HCT116 (cell line): ENCODE measurements at regions not wholly inside any gene's neighbourhood (a gene's known extent, or its start where the extent isn't known, plus 50 kb on each side); places are given as distances from the start of the nearest gene placed in this dataset.

Experiments
- ATAC-seq: fragments of 200-7000 bp; cut with Tn5 transposase; 2 replicates; pipeline ENCODE4 v1.9.1; 2020; ENCODE audit warnings: mild to moderate bottlenecking, moderate library complexity
- BruUV-seq: library from RNA; stranded (reverse); fragments of 400-500 nt; replicated peaks from 2 replicates; lab custom pipeline; 2021; lab: Mats Ljungman, UMichigan
- CTCF ChIA-PET: fragments of 300-600 bp; sonication (Branson Sonifier 250); formaldehyde crosslinking; loops from one replicate; lab custom pipeline; 2021; ENCODE audit warnings: antibody characterized with exemption; lab: Charles Lee
- POLR2A ChIA-PET: fragments of 300-600, 350-600 bp; sonication (Branson Sonifier 250); formaldehyde crosslinking; loops from one replicate; lab custom pipeline; 2021; ENCODE audit warnings: antibody characterized with exemption; lab: Charles Lee
- RAD21 ChIA-PET, 2 experiments: fragments of 300-600 bp; sonication (Branson Sonifier 250); formaldehyde crosslinking; loops; one replicate each; lab custom pipeline; 2023; ENCODE audit warnings: low total read pairs in 2 of 2; ENCODE audit not compliant: uncharacterized antibody in 2 of 2, unreplicated experiment in 2 of 2, low non-redundant PET in 1 of 2; lab: Charles Lee
- DNase-seq: peaks from one replicate; pipeline ENCODE4 v3.0.0-alpha.2; 2010; ENCODE audit warnings: low read depth, low spot score
- H2AFZ ChIP-seq: fragments of 200-600 bp; shearing (Covaris generic), sonication (generic); 2 replicates; pipeline ENCODE4 v1.6.1; 2017; ENCODE audit warnings: low read depth, mixed run types, mixed read lengths, antibody characterized with exemption, low read length; ENCODE audit not compliant: poor library complexity, severe bottlenecking
- H3K27ac ChIP-seq: 2 replicates; pipeline ENCODE4 v1.5.1; 2012; ENCODE audit warnings: low read depth, low read length
- H3K27me3 ChIP-seq: fragments of 200-600 bp; sonication (generic); 2 replicates; pipeline ENCODE4 v1.6.1; 2016; ENCODE audit warnings: mixed run types, low read length, mixed read lengths; ENCODE audit not compliant: insufficient read depth
- H3K36me3 ChIP-seq, 2 experiments: fragments of 200-500 bp in 1 of 2; fragments of 200-600 bp in 1 of 2; sonication (Bioruptor generic) in 1 of 2; sonication (generic) in 1 of 2; 2 replicates each; pipeline versions ENCODE4 v1.5.1 to v1.6.1; 2014 to 2016; ENCODE audit warnings: low read length in 2 of 2, inconsistent platforms in 1 of 2, mixed read lengths in 1 of 2, mixed run types in 1 of 2; ENCODE audit not compliant: insufficient read depth in 2 of 2, control insufficient read depth in 1 of 2
- H3K4me1 ChIP-seq, 2 experiments: fragments of 200-600 bp in 1 of 2; sonication (generic) in 1 of 2; 2 replicates each; pipeline versions ENCODE4 v1.5.1 to v1.6.1; 2012 to 2017; ENCODE audit warnings: low read length in 2 of 2, inconsistent platforms in 1 of 2, mild to moderate bottlenecking in 1 of 2, mixed read lengths in 1 of 2, mixed run types in 1 of 2, moderate library complexity in 1 of 2; ENCODE audit not compliant: insufficient read depth in 2 of 2, control insufficient read depth in 1 of 2
- H3K4me2 ChIP-seq: fragments of 200-600 bp; sonication (generic); 2 replicates; pipeline ENCODE4 v1.6.1; 2017; ENCODE audit warnings: mixed run types, low read length, mixed read lengths
- H3K4me3 ChIP-seq, 2 experiments: fragments of 200-600 bp in 1 of 2; sonication (generic) in 1 of 2; replicated peaks in 1 of 2; 2 replicates each; pipeline ENCODE4 v1.5.1; 2011 to 2016; ENCODE audit warnings: low read length in 2 of 2, control low read depth in 1 of 2, low read depth in 1 of 2, mild to moderate bottlenecking in 1 of 2, mixed read lengths in 1 of 2, mixed run types in 1 of 2
- H3K79me2 ChIP-seq: fragments of 200-600 bp; sonication (generic); 2 replicates; pipeline ENCODE4 v1.6.1; 2017; ENCODE audit warnings: mild to moderate bottlenecking, mixed run types, low read length, moderate library complexity, mixed read lengths; ENCODE audit not compliant: insufficient read depth
- H3K9ac ChIP-seq: fragments of 200-600 bp; sonication (generic); 2 replicates; pipeline ENCODE4 v1.6.1; 2016; ENCODE audit warnings: low read length, mixed read lengths
- H3K9me2 ChIP-seq: fragments of 200-600 bp; sonication (generic), shearing (Covaris generic); 2 replicates; pipeline ENCODE4 v1.6.1; 2017; ENCODE audit warnings: mixed run types, mild to moderate bottlenecking, moderate library complexity; ENCODE audit not compliant: insufficient read depth
- H3K9me3 ChIP-seq, 2 experiments: fragments of 200-500 bp in 1 of 2; fragments of 200-600 bp in 1 of 2; sonication (Bioruptor generic) in 1 of 2; sonication (generic) in 1 of 2; 2 replicates each; pipeline ENCODE4 v1.6.1; 2014 to 2017; ENCODE audit warnings: low read length in 2 of 2, mixed read lengths in 2 of 2, inconsistent platforms in 1 of 2, low read depth in 1 of 2, mild to moderate bottlenecking in 1 of 2, mixed run types in 1 of 2, moderate library complexity in 1 of 2; ENCODE audit not compliant: control insufficient read depth in 1 of 2, insufficient read depth in 1 of 2
- H4K20me1 ChIP-seq: fragments of 200-600 bp; sonication (generic), shearing (Covaris generic); 2 replicates; pipeline ENCODE4 v1.6.1; 2017; ENCODE audit warnings: mixed run types, mild to moderate bottlenecking, moderate library complexity; ENCODE audit not compliant: insufficient read depth
- CBX3 ChIP-seq: IDR thresholded peaks from 2 replicates; pipeline ENCODE4 v1.6.1; 2012; ENCODE audit warnings: low read depth
- EGR1 ChIP-seq: IDR thresholded peaks from 2 replicates; pipeline ENCODE4 v1.6.1; 2012; ENCODE audit warnings: low read depth
- EZH2 ChIP-seq: fragments of 200-600 bp; sonication (generic); IDR thresholded peaks from 2 replicates; pipeline ENCODE4 v1.6.1; 2017; ENCODE audit warnings: antibody characterized with exemption, mixed run types
- JUND ChIP-seq: IDR thresholded peaks from 2 replicates; pipeline ENCODE4 v1.6.1; 2012
- POLR2A ChIP-seq: IDR thresholded peaks from 2 replicates; pipeline ENCODE4 v1.7.0; 2011; ENCODE audit warnings: borderline replicate concordance; ENCODE audit not compliant: insufficient read depth, insufficient read length; ENCODE audit errors: extremely low read depth
- POLR2AphosphoS5 ChIP-seq: IDR thresholded peaks from 2 replicates; pipeline ENCODE4 v1.6.1; 2011; ENCODE audit warnings: mild to moderate bottlenecking, low read depth, low read length, moderate library complexity
- SP1 ChIP-seq: IDR thresholded peaks from 2 replicates; pipeline ENCODE4 v1.6.1; 2012; ENCODE audit warnings: low read depth
- SRF ChIP-seq: IDR thresholded peaks from 2 replicates; pipeline ENCODE4 v1.6.1; 2012; ENCODE audit warnings: low read depth
- ZFX ChIP-seq: fragments of 450-650 bp; IDR thresholded peaks from 2 replicates; pipeline ENCODE4 v1.6.1; 2017
- intact Hi-C: fragments of 100-400 bp; cut with micrococcal nuclease; formaldehyde crosslinking; loops from 2 replicates; pipeline ENCODE4 v1.10.0; 2022
- TF ChIP-seq, protein P1 (sequence below): IDR thresholded peaks from 2 replicates; pipeline ENCODE4 v1.6.1; 2012
- TF ChIP-seq, protein P2 (sequence below): IDR thresholded peaks from 2 replicates; pipeline ENCODE4 v1.6.1; 2012; ENCODE audit warnings: low read depth

GRCh38 chr14:29205658-29206057 is 439.1 kb downstream of the FOXG1 start:
- Histone ChIP-seq H4K20me1 (no peaks in the 10 kb centered on the region), H3K36me3 (no peaks in the 10 kb centered on the region), H3K4me3 (no peak overlapping the region), H3K27me3 (no peaks in the 10 kb centered on the region), H3K9me3 (peaks cover 20 to 33% of the 10 kb centered on the region in 2 experiments; a peak in 2 of 4 replicates), H3K79me2 (no peaks in the 10 kb centered on the region), H3K9ac (no peak overlapping the region), H3K4me2 (no peak overlapping the region), H3K27ac (no peak overlapping the region), H2AFZ (no peak overlapping the region), H3K4me1 (no peaks in the 10 kb centered on the region), H3K9me2 (no peaks in the 10 kb centered on the region)
- TF ChIP-seq, protein P1, sequence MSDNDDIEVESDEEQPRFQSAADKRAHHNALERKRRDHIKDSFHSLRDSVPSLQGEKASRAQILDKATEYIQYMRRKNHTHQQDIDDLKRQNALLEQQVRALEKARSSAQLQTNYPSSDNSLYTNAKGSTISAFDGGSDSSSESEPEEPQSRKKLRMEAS = no peak
- TF ChIP-seq EGR1 (no peak), JUND (no peak), CBX3 (no peak), POLR2A (no peak), ZFX (no peak), SP1 (no peak), SRF (no peak), POLR2AphosphoS5 (no peak), EZH2 (no peak)
- TF ChIP-seq, protein P2, sequence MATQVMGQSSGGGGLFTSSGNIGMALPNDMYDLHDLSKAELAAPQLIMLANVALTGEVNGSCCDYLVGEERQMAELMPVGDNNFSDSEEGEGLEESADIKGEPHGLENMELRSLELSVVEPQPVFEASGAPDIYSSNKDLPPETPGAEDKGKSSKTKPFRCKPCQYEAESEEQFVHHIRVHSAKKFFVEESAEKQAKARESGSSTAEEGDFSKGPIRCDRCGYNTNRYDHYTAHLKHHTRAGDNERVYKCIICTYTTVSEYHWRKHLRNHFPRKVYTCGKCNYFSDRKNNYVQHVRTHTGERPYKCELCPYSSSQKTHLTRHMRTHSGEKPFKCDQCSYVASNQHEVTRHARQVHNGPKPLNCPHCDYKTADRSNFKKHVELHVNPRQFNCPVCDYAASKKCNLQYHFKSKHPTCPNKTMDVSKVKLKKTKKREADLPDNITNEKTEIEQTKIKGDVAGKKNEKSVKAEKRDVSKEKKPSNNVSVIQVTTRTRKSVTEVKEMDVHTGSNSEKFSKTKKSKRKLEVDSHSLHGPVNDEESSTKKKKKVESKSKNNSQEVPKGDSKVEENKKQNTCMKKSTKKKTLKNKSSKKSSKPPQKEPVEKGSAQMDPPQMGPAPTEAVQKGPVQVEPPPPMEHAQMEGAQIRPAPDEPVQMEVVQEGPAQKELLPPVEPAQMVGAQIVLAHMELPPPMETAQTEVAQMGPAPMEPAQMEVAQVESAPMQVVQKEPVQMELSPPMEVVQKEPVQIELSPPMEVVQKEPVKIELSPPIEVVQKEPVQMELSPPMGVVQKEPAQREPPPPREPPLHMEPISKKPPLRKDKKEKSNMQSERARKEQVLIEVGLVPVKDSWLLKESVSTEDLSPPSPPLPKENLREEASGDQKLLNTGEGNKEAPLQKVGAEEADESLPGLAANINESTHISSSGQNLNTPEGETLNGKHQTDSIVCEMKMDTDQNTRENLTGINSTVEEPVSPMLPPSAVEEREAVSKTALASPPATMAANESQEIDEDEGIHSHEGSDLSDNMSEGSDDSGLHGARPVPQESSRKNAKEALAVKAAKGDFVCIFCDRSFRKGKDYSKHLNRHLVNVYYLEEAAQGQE = no peak
- POLR2A ChIA-PET = no interaction called here
- BruUV-seq = no TSS peak
- CTCF ChIA-PET = no interaction called here
- RAD21 ChIA-PET = no interaction called here
- DNase-seq = no peak
- intact Hi-C loops = no loop called here
- ATAC-seq = no peak
